Upper lobe of right lung (tissue), 1 donor: ENCODE measurements at regions not wholly inside any gene's neighbourhood (a gene's known extent, or its start where the extent isn't known, plus 50 kb on each side); places are given as distances from the start of the nearest gene placed in this dataset.

Source experiments
- ATAC-seq: fragments of 200-7000 bp; cut with Tn5 transposase; one replicate; pipeline ENCODE4 v1.9.1; 2020; ENCODE audit warnings: mild to moderate bottlenecking, moderate library complexity
- DNase-seq: peaks from one replicate; pipeline ENCODE4 v3.0.0-alpha.2; 2020
- H3K27ac ChIP-seq: fragments of 200-600 bp; one replicate; pipeline ENCODE4 v1.8.0; 2022
- H3K27me3 ChIP-seq: fragments of 200-600 bp; one replicate; pipeline ENCODE4 v1.8.0; 2022; ENCODE audit warnings: mild to moderate bottlenecking
- H3K36me3 ChIP-seq: fragments of 200-600 bp; one replicate; pipeline ENCODE4 v1.8.0; 2022
- H3K4me1 ChIP-seq: fragments of 200-600 bp; one replicate; pipeline ENCODE4 v1.8.0; 2022
- H3K4me3 ChIP-seq: fragments of 200-600 bp; one replicate; pipeline ENCODE4 v1.8.0; 2022; ENCODE audit warnings: mild to moderate bottlenecking
- H3K9me3 ChIP-seq: fragments of 200-600 bp; one replicate; pipeline ENCODE4 v1.8.0; 2022
- CTCF ChIP-seq: fragments of 200-600 bp; IDR thresholded peaks from one replicate; pipeline ENCODE4 v1.8.0; 2022; ENCODE audit warnings: antibody characterized with exemption
- intact Hi-C: fragments of 100-400 bp; cut with DNase I; formaldehyde crosslinking; loops from one replicate; pipeline ENCODE4 v1.11.0; 2022
- donor health status: DM: no; HTN: yes; CAD: no; lungs with severe emphysema.

GRCh38 chr11:23944923-23945322, 551.9 kb upstream of the LUZP2 start:
- DNase-seq, result no peak
- H3K9me3 ChIP-seq, result no peaks in the 10 kb centered on the region
- H3K27ac ChIP-seq, result no peak overlapping the region
- ATAC-seq, result no peak
- H3K4me1 ChIP-seq, result no peaks in the 10 kb centered on the region
- no peaks in the 10 kb centered on the region for H3K27me3 ChIP-seq
- no peak for TF ChIP-seq CTCF
- H3K36me3 ChIP-seq, result no peaks in the 10 kb centered on the region
- intact Hi-C loops, result no loop called here
- H3K4me3 ChIP-seq, result no peak overlapping the region

GRCh38 chr11:23947883-23948282, 549.0 kb upstream of the LUZP2 start:
- intact Hi-C loops, result no loop called here
- H3K27ac ChIP-seq, result no peak overlapping the region
- no peaks in the 10 kb centered on the region for H3K27me3 ChIP-seq
- H3K4me3 ChIP-seq, result no peak overlapping the region
- H3K9me3 ChIP-seq, result no peaks in the 10 kb centered on the region
- TF ChIP-seq CTCF, result no peak
- ATAC-seq (no peak), DNase-seq (no peak)
- H3K36me3 ChIP-seq, result no peaks in the 10 kb centered on the region
- H3K4me1 ChIP-seq, result no peaks in the 10 kb centered on the region

- Histone ChIP-seq H3K9me3 (no peaks in the 10 kb centered on the region), H3K27ac (no peak overlapping the region), H3K4me1 (no peaks in the 10 kb centered on the region), H3K36me3 (no peaks in the 10 kb centered on the region), H3K4me3 (no peak overlapping the region), H3K27me3 (no peaks in the 10 kb centered on the region)
- DNase-seq (no peak), ATAC-seq (no peak)
- intact Hi-C loops, result no loop called here
- no peak for TF ChIP-seq CTCF
These were observed 548.0 kb upstream of the LUZP2 start for GRCh38 chr11:23948851-23949250.

GRCh38 chr11:23953951-23954710, 542.7 kb upstream of the LUZP2 start:
- no peak overlapping the region for H3K27ac ChIP-seq
- intact Hi-C loops, result no loop called here
- DNase-seq (no peak), ATAC-seq (no peak)
- no peaks in the 10 kb centered on the region for H3K4me1 ChIP-seq
- no peaks in the 10 kb centered on the region for H3K9me3 ChIP-seq
- no peak overlapping the region for H3K4me3 ChIP-seq
- no peaks in the 10 kb centered on the region for H3K27me3 ChIP-seq
- H3K36me3 ChIP-seq, result no peaks in the 10 kb centered on the region
- no peak for TF ChIP-seq CTCF

GRCh38 chr11:23954730-23955129, 542.1 kb upstream of the LUZP2 start:
- TF ChIP-seq CTCF, result no peak
- no peaks in the 10 kb centered on the region for H3K27me3 ChIP-seq
- H3K4me1 ChIP-seq, result no peaks in the 10 kb centered on the region
- ATAC-seq, result no peak
- no peak overlapping the region for H3K4me3 ChIP-seq
- no peaks in the 10 kb centered on the region for H3K9me3 ChIP-seq
- no peak overlapping the region for H3K27ac ChIP-seq
- H3K36me3 ChIP-seq, result no peaks in the 10 kb centered on the region
- no peak for DNase-seq
- intact Hi-C loops, result no loop called here

GRCh38 chr11:23956586-23956985, 540.3 kb upstream of the LUZP2 start:
- Histone ChIP-seq H3K4me3 (no peak overlapping the region), H3K27ac (no peak overlapping the region), H3K36me3 (no peaks in the 10 kb centered on the region), H3K27me3 (no peaks in the 10 kb centered on the region), H3K4me1 (no peaks in the 10 kb centered on the region), H3K9me3 (no peaks in the 10 kb centered on the region)
- no peak for DNase-seq
- TF ChIP-seq CTCF, result no peak
- no peak for ATAC-seq
- intact Hi-C loops, result no loop called here
